ENCODE measurements at regions not wholly inside any gene's neighbourhood (a gene's known extent, or its start where the extent isn't known, plus 50 kb on each side); places are given as distances from the start of the nearest gene placed in this dataset.

GRCh38 chr6:56875961-56876360 lies 78.9 kb upstream of the BEND6 start:
- TF ChIP-seq CTCF (IDR thresholded peaks at IDR 0.05) (no peak), POLR2AphosphoS5 (IDR thresholded peaks at IDR 0.05) (no peak)
